NT2/D1 (cell line): ENCODE measurements at regions not wholly inside any gene's neighbourhood (a gene's known extent, or its start where the extent isn't known, plus 50 kb on each side); places are given as distances from the start of the nearest gene placed in this dataset.
"Not testable (repeated sequence)": the region's sequence is repeated elsewhere in the genome, so short reads cannot be mapped to it uniquely, and the experiment has no call there.

Source experiments
- SUZ12 ChIP-seq: IDR thresholded peaks from 2 replicates; pipeline ENCODE4 v1.6.1; 2011; ENCODE audit not compliant: insufficient read length, insufficient read depth; ENCODE audit errors: extremely low read depth
- YY1 ChIP-seq: IDR thresholded peaks from 2 replicates; pipeline ENCODE4 v1.6.1; 2011; ENCODE audit not compliant: insufficient read length, insufficient read depth
- ZNF274 ChIP-seq: IDR thresholded peaks from 2 replicates; pipeline ENCODE4 v1.6.1; 2011; ENCODE audit warnings: mild to moderate bottlenecking, low read depth, low read length

DNA sequence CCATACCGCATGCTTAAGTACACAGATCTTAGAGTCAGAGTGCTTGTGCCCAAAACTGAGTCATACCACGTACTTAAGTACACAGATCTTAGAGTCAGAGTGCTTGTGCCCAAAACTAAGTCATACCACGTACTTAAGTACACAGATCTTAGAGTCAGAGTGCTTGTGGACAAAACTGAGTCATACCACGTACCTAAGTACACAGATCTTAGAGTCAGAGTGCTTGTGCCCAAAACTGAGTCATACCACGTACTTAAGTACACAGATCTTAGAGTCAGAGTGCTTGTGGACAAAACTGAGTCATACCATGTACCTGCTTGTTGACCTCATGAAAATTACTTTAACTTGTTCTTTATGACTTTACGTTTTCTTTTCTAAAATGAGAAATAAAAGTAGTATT lies 233.7 kb upstream of the NETO1 start:
- TF ChIP-seq YY1, ZNF274, SUZ12: not testable (repeated sequence)
